ENCODE measurements at regions not wholly inside any gene's neighbourhood (a gene's known extent, or its start where the extent isn't known, plus 50 kb on each side); places are given as distances from the start of the nearest gene placed in this dataset.

- intact Hi-C loops (cut with micrococcal nuclease; ENCODE audit: unreplicated experiment): no loop called here
Observed at GRCh38 chr3:165382672-165383071, 186.5 kb upstream of the SLITRK3 start.

More at GRCh38 chr3:165382672-165383071, 186.5 kb upstream of the SLITRK3 start:
- Histone ChIP-seq H3K4me3 (replicated peaks in 1 of 3; ENCODE audit: insufficient read depth in 1 of 3, low read depth in 2 of 3, low read length in 3 of 3) (no peak overlapping the region), H3K4me1 (ENCODE audit: insufficient read depth, low read length) (no peaks in the 10 kb centered on the region), H2AFZ (ENCODE audit: low read length) (no peak overlapping the region), H4K20me1 (ENCODE audit: insufficient read depth, low read length) (no peaks in the 10 kb centered on the region), H3K9me3 (ENCODE audit: low read length) (no peaks in the 10 kb centered on the region), H3K9ac (ENCODE audit: insufficient read depth, low read depth, low read length) (no peak overlapping the region), H3K79me2 (ENCODE audit: insufficient read depth, low read length) (no peaks in the 10 kb centered on the region), H3K4me2 (ENCODE audit: low read depth, low read length) (no peak overlapping the region), H3K27ac (ENCODE audit: extremely low read length, insufficient read depth, low read length) (no peak overlapping the region), H3K27me3 (ENCODE audit: control insufficient read depth in 1 of 2, insufficient read depth in 2 of 2, low read length in 2 of 2) (no peaks in the 10 kb centered on the region), H3K36me3 (replicated peaks in 1 of 2; ENCODE audit: control insufficient read depth in 1 of 2, insufficient read depth in 2 of 2, low read length in 2 of 2) (no peaks in the 10 kb centered on the region)
- no TSS peak for BruUV-seq (replicated peaks)
- ATAC-seq (no peak), FAIRE-seq (no peak), DNase-seq (ENCODE audit: low spot score) (no peak)
- TF ChIP-seq ZNF256 (CRISPR knock-in tag; conservative IDR thresholded peaks at IDR 0.05) (no peak), CREB1 (IDR thresholded peaks at IDR 0.05) (no peak), CREB1 (CRISPR knock-in tag; IDR thresholded peaks at IDR 0.05) (no peak), ZBTB33 (CRISPR knock-in tag; IDR thresholded peaks at IDR 0.05) (no peak), KAT2B (IDR thresholded peaks at IDR 0.05; ENCODE audit: borderline replicate concordance, low read depth, low read length) (no peak), ZNF614 (CRISPR knock-in tag; IDR thresholded peaks at IDR 0.05; ENCODE audit: borderline replicate concordance) (no peak)
- TF ChIP-seq, protein P1, sequence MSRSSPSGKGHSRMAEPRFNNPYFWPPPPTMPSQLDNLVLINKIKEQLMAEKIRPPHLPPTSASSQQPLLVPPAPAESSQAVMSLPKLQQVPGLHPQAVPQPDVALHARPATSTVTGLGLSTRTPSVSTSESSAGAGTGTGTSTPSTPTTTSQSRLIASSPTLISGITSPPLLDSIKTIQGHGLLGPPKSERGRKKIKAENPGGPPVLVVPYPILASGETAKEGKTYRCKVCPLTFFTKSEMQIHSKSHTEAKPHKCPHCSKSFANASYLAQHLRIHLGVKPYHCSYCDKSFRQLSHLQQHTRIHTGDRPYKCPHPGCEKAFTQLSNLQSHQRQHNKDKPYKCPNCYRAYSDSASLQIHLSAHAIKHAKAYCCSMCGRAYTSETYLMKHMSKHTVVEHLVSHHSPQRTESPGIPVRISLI (CRISPR knock-in tag; IDR thresholded peaks at IDR 0.05; ENCODE audit: borderline replicate concordance): no peak
- TF ChIP-seq, protein P2, sequence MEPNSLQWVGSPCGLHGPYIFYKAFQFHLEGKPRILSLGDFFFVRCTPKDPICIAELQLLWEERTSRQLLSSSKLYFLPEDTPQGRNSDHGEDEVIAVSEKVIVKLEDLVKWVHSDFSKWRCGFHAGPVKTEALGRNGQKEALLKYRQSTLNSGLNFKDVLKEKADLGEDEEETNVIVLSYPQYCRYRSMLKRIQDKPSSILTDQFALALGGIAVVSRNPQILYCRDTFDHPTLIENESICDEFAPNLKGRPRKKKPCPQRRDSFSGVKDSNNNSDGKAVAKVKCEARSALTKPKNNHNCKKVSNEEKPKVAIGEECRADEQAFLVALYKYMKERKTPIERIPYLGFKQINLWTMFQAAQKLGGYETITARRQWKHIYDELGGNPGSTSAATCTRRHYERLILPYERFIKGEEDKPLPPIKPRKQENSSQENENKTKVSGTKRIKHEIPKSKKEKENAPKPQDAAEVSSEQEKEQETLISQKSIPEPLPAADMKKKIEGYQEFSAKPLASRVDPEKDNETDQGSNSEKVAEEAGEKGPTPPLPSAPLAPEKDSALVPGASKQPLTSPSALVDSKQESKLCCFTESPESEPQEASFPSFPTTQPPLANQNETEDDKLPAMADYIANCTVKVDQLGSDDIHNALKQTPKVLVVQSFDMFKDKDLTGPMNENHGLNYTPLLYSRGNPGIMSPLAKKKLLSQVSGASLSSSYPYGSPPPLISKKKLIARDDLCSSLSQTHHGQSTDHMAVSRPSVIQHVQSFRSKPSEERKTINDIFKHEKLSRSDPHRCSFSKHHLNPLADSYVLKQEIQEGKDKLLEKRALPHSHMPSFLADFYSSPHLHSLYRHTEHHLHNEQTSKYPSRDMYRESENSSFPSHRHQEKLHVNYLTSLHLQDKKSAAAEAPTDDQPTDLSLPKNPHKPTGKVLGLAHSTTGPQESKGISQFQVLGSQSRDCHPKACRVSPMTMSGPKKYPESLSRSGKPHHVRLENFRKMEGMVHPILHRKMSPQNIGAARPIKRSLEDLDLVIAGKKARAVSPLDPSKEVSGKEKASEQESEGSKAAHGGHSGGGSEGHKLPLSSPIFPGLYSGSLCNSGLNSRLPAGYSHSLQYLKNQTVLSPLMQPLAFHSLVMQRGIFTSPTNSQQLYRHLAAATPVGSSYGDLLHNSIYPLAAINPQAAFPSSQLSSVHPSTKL (CRISPR knock-in tag; IDR thresholded peaks at IDR 0.05): no peak
- TF ChIP-seq, protein P3, sequence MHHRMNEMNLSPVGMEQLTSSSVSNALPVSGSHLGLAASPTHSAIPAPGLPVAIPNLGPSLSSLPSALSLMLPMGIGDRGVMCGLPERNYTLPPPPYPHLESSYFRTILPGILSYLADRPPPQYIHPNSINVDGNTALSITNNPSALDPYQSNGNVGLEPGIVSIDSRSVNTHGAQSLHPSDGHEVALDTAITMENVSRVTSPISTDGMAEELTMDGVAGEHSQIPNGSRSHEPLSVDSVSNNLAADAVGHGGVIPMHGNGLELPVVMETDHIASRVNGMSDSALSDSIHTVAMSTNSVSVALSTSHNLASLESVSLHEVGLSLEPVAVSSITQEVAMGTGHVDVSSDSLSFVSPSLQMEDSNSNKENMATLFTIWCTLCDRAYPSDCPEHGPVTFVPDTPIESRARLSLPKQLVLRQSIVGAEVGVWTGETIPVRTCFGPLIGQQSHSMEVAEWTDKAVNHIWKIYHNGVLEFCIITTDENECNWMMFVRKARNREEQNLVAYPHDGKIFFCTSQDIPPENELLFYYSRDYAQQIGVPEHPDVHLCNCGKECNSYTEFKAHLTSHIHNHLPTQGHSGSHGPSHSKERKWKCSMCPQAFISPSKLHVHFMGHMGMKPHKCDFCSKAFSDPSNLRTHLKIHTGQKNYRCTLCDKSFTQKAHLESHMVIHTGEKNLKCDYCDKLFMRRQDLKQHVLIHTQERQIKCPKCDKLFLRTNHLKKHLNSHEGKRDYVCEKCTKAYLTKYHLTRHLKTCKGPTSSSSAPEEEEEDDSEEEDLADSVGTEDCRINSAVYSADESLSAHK (CRISPR knock-in tag; IDR thresholded peaks at IDR 0.05; ENCODE audit: borderline replicate concordance): no peak
- TF ChIP-seq, protein P4, sequence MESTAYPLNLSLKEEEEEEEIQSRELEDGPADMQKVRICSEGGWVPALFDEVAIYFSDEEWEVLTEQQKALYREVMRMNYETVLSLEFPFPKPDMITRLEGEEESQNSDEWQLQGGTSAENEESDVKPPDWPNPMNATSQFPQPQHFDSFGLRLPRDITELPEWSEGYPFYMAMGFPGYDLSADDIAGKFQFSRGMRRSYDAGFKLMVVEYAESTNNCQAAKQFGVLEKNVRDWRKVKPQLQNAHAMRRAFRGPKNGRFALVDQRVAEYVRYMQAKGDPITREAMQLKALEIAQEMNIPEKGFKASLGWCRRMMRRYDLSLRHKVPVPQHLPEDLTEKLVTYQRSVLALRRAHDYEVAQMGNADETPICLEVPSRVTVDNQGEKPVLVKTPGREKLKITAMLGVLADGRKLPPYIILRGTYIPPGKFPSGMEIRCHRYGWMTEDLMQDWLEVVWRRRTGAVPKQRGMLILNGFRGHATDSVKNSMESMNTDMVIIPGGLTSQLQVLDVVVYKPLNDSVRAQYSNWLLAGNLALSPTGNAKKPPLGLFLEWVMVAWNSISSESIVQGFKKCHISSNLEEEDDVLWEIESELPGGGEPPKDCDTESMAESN (CRISPR knock-in tag; conservative IDR thresholded peaks at IDR 0.05): no peak
- TF ChIP-seq, protein P5, sequence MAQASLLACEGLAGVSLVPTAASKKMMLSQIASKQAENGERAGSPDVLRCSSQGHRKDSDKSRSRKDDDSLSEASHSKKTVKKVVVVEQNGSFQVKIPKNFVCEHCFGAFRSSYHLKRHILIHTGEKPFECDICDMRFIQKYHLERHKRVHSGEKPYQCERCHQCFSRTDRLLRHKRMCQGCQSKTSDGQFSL (CRISPR knock-in tag; IDR thresholded peaks at IDR 0.05): no peak
- in situ Hi-C loops (cut with HindIII; ENCODE audit: extremely low pct_ligation_motif_present, low pct_unique_long_range_greater_than_20kb): no loop called here
- ChIA-PET POLR2A (no interaction called here), CTCF (ENCODE audit: low intra/inter-chr PET ratio, low total read pairs) (no interaction called here)
- WGBS (ENCODE audit: low lambda C conversion rate): 6% methylated on average over 3 of the region's 3 CpGs
